HG02678 (cell line): ENCODE measurements at regions not wholly inside any gene's neighbourhood (a gene's known extent, or its start where the extent isn't known, plus 50 kb on each side); places are given as distances from the start of the nearest gene placed in this dataset.

Experiments used
- ATAC-seq: cut with Tn5 transposase; IDR thresholded peaks from one replicate; pipeline ENCODE4 v1.9.1; 2021; ENCODE audit warnings: mild to moderate bottlenecking, moderate library complexity; ENCODE audit not compliant: unreplicated experiment

DNA sequence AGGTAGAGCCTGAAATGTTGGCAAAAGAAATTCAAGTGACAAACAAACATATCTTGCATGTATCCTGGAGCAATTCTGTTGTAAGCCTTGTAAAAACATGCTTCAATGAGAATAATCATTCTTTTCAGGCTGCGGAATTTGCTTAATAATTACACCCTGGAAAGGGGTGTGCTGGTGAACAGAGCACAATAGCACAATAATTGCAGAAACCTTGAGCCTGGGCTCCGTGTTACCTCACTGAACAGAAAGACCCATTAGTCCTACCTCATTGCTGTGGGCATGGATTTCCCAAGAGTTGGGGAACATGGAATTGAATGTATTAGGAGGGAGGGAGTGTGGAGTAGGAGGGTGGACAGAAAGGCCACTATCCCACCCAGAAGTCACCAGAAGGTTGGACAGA, 168.0 kb upstream of the ALKAL2 start:
- no peak for ATAC-seq

DNA sequence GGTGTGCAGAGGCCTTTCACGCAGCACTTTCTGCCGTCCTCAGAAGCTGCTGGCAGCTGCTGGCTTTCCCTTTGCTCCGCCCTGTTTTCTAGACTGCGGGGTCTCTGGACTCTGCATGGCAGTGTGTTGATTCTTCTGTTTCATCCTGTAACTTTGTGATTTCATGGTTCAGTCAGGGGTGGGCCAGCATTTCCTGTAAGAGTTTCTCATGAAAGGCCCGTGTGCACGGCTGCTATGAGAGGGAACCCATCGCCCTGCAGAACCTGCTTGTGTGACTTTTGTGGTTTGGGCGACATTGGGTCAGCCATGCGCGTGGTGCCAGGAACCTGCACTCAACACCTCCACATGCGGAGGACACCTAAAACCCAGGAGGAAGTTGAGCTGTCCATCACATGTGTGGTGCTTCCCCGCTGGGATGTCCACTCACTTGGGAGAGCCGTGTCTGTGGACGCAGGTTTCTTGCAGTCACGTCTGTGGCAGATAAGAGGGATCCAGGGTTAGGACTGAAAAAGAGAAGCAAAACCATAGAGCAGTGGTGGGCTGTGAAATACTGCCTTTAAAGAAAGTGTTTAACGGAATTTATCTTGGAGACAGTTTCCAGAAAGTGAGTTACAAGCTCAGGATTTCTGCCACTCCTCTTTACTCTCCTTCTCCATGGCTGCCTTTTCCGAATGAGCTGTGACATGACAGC, 167.3 kb upstream of the ALKAL2 start:
- ATAC-seq = no peak

DNA sequence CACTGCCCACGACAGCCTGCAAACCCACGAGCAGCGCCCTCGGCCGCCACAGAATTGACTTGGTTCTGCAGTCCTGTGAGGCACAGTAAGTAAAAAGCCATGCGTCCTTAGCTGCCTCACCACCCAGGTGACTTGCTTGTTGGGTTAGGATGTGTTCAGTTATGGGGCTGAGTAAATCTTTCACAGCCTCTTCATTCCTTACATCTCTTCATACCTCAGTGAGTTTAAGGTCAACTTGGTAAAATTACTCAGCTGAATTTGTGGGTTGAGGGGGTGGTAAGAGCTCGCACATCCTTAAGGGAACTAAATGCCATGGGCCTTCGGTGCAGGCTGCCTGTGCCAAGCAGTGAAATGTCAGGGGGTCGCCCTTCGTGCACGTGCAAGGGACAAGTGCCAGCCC, 165.2 kb upstream of the ALKAL2 start:
- ATAC-seq = no peak

DNA sequence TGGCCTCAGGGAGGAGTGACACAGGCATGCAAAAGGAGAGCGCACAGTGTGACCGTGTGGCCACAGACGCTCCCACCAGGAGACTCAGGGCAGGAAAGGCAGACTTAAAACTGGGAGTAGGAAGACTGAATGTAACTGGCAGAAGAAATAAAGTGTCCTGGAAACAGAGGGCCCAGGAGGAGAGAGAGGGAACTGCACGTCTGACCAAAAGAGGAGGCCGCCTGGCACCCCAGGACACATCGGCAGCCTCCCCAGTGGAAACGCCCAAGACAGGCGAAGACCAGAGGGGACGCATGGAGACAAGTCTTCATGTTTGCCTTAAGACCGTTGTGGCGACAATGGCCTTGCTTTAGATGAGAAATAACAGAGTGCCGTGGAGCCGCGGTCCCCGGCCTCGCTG, 163.6 kb upstream of the ALKAL2 start:
- no peak for ATAC-seq

DNA sequence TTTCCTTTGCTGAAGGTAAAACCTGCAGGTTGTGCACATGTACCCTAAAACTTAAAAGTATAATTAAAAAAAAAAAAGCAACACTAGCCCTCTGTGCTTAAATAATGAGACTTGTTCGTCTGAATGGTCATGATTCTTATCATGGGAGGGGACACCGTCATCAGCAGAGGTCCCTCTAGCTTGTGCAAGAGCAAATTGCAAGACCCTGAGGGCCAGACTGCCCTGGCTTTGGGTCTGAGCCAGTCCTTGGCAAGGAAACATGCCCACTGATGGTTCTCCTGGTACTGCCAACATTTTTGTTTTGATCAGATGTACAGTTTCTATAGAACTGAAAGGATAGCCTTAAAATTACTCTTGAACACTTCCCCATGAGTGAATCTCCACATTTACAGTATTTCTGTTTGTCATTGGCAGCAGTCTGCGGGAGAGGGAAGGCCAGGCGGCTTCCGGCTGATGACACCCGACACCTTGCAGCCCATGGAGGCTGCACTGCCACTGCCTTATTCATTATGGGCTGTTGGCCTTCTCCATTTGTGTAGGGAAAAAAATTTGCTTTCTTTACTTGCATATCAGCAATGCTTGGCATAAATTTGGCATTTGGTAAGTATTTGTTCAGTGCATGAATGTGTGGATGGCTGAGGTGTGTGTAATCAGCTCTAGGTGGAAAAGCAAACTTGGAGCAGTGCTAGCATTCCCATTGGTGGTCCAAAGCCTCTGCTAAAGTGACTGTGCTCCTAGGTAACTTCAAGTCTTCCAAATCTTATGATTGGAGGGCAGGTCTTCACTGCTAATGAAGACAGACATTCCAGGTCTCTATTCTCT, 161.6 kb upstream of the ALKAL2 start:
- no peak for ATAC-seq

DNA sequence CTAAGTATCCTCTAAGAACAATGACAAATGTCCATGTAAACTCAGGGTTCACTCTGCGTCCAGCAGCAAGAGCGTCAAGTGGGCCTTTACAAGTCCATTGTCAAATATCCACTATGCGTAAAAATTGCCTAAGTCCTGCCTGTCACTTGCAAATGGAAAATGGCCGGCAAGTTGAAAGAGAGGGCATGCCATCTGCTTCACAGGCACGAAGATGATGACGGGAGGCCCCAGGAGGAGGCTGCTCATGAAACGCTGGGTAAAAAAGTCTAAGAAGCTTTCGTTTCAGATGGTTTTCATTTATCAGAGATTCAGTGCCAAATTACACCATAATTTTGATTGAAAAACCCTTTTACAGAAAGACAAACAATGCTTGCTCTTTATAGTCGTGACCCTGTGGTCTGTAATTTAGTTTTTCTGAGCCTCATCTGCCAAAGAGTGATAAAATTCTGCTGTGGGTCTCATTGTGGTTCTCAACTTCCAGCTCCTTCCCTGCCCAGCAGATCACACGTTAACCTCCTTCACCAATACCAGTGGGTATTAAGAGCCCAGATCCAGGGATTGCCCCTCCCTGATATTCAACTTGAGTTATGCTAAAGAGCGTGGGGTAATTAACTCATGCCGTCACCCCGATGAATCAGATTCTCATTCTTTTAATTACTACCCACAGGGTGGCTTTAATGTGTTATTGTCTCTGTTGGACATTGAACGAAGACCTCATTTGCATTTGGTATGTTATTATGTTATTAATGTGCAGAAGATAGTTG, 160.2 kb upstream of the ALKAL2 start:
- no peak for ATAC-seq

DNA sequence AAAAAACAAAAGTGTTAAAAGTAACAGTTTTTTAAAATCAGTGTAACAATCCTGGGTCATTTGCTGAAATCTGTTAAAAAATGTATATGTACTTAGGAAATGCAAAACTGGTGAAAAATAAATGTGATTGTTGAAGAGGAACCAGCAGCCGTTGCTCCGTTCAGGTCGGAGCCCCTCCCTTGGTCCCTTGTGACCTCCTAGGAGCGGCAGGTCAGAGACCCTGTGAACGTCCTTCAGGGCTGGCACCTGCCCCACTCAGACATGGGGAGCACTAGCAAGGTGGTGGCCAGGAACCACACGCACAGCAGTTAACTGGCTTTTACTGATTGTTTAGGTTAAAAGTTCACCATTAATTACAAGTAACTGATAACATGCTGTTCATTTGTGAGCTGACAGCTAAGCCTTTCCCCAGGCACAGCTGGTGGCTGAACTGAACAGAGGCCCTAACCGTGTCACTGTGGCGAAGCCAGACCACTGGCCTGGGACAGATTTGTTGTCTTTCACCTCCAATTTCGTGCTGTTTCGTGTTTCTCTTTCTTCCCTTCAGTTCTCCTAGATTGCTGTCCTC, 159.2 kb upstream of the ALKAL2 start:
- ATAC-seq = no peak

DNA sequence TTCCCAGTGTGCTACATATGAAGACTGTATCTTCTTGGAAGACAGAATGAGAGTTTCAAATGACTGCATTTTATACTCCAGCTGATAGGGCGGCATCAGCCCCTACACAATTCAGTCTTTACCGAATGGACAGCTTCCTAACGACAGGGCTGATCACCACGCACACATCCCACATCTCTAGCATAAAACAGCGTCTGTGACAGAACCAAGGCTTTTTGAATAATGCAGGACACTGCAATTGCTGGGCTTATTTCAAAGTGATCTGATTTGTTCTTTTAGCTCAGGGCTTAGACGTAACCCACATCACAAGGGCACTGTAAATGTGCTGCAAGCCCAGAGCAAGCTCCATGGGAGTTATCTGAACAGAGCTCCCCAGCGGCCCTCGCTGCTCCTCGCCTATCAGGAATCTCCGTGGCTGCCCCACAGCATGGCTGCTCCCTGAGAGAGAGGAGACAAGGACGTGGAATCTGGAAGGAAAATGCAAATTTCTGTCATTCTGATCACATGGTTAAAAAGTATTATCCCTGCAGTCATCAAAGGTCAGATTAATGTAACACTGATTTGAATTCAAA, 158.5 kb upstream of the ALKAL2 start:
- ATAC-seq = no peak

DNA sequence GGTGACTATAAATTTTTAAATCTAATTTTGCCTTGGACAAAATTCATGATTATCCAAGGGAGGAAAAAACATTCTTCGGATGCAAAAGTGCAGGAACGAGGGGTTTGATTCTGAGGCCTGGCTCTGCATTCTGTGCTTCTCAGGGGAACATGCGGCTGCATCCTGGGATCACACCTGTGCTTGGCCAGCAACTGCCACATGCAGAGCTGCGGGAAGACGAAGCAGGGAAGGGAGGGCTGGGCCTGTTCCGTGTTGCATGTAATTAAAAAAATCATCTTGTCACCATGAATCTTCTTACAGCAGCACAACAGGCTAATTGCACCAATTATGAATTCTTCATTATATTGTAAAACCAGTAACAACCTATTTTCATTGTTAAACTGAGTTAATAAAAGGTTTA, 158.0 kb upstream of the ALKAL2 start:
- ATAC-seq = no peak

DNA sequence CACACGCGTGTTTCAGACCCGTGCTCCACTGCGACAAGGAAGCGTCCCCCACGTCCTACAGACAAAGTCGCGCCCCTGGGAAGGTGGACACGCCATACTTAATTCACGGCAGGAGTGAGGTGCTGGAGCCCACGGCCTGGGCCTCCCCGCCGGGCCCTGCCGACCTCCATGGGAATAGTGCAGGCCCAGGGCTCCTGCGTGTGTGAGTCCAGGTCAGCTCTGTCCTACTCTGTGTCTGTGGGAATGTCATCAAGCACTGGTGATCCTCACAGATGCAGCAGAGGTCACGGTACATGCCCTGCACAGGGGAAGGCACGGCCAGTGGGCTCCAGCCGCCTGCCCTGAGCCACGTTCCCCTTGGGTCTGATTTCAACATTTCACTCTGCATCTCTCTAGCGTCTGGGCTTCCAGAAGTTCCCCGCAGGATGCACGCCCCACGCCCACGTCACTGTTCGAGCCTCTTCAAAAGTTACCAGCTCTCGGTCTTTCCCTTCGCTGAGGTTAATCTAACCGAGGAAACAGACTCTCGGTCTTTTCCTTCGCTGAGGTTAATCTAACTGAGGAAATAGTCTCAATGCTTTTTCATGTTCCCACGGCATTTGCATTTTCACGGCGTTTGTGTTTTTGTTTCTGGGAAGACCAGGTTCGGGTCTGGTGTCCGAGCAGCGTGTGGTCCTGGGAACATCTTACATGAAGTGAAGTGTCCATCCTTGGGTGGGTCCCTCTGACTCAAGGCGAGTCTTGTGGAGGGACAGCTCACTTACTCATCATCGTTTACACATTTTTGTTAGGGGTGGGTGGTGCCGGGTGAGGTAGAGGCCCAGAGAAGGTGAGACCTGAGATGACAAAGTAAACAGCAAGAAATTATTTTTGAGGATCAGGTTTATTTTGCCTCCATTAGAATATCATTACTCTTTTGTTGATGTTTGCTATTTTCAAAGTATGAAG, 157.3 kb upstream of the ALKAL2 start:
- no peak for ATAC-seq

DNA sequence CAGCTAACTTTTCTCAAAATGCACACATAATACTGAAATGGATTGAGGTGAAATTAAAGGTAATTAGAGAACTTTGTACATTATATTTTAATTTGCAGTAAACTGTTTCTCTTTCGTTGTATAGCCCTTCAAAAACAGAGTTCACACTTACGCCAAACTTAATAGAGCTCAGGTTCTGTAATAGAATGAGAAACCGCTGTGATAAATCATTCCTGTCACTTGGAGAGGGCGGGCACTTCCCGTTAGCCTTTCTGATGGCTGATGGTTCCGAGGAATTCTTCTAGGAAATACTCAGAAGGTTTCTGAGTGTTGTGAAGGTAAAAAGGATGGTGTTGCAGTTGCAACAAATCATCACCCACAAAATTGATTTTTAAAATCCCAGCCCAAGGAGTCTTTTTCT, 155.8 kb upstream of the ALKAL2 start:
- no peak for ATAC-seq

DNA sequence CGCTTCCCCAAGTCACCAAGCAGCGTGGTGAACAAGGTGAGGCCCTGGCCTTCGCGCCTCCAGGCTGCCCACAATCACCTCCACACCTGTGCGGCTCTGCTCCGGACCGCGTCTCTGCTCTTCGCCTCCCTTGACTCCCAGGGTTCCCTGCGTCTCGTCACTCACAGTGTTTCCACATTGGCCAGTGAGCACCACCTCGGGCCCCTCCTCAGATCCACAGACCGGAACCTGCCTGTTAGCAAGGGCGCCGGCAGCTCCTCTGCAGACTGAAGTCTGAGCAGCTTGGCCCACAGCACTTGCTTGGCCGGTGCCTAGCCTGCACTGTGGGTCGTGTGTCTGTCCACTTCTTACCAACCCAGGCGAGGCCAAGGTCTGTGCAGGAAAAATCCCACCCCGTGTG, 155.3 kb upstream of the ALKAL2 start:
- ATAC-seq = no peak

DNA sequence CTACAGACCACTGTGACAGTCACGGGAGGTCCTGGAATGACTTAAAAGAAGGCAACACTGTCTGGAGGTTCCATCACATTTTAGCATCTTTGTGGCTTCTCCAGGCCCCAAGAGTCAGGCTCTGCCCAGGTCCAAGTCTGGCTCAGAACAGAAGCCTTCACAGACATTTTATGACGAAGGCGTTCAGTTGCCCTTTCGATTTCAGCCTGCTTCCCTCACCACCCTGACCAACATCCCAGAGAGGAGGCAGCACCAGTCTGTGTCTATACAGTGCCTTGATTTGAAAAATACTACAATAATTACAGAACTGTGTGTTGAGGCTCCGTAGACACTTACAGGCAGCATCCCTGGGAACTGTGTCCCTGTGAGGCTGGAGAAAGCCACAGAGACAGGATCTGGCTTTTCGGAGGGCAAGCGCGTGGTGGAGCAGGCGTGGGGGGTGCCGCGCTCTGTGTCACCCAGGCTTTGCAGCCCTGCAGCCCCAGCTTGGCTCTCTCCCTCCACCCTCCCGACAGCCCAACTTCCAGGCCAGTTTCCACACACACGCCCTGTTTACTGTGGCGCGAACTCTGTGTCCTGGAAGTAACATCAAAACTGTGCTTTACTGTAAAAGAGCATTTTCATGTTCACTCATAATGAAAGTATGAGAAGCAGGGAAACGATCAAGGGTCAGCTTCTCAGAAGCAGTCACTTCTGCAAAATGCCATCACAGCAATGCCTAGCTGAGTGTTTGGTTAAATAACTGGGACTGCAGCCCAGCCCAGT, 153.5 kb upstream of the ALKAL2 start:
- ATAC-seq = no peak

DNA sequence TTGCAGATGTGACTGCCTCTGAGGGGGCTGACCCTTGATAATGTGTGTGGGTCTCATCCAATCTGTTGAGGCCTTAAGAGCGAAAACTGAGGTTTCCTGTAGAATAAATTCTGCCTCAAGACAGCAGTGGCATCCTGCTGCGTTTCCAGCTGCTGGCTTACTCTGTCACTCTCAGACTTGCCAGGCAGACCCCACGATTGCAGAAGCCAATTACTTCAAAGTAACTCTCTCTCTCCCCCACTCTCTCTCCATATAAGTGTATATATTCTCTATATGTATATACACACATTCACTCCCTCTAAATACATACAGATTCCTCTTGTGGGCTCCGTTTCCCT, 152.5 kb upstream of the ALKAL2 start:
- no peak for ATAC-seq

DNA sequence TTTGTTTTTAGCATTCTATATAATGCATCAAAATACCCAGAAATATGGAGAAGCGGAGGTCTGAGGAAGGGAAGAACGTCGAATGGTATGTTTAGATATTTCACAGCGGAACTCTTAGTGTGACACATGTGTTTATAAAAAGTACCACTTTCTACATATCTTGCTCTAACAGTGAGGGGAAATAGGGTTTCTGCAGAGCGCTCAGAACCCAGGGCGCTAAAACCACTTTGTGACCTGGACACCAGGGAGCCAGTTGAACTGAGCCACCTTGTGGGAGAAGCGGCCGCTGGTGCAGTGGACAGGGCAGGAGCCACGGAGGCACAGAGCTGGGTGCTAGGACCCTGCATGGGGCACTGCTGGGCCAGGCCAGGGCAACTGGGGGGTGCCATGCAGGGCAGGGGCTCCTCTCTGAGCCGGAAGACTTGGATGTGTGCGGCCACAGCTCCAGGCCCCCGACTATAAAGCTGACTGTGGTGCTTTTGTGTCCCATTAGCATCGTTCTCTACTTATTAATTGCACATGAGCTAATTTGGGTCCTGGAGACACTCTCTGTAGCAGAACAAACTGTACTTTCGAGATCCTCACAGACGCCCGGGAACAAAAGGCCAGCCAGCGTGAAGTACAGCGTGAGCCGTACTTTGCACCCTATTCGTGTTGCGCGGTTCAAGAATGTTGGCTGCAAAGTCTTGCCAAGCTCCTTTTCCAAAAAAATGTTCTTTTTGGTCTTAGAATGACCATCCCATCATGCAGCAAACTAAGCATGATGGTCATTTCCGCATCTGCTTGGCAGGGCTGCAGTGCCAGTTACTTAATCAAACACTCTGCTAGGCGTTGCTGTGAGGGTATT, 151.9 kb upstream of the ALKAL2 start:
- no peak for ATAC-seq

DNA sequence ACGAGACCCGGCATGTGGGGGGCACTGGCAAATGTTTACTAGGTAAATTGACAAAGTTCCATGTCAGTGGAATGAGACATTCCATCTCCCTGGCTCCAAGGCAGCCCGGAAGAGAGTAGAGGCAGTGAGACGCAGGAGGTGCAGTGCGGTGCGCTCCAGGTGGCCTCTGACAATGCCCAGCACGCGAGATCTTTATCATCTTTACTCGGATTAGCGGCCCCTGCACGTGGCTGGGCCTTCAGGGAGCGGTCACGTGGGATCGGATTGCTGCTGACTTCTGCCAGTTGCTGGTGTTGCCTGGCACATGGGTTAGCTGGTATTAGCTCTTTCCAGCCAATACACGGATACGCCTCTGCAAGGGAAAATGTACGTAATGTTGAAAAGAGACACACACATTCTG, 151.2 kb upstream of the ALKAL2 start:
- no peak for ATAC-seq

DNA sequence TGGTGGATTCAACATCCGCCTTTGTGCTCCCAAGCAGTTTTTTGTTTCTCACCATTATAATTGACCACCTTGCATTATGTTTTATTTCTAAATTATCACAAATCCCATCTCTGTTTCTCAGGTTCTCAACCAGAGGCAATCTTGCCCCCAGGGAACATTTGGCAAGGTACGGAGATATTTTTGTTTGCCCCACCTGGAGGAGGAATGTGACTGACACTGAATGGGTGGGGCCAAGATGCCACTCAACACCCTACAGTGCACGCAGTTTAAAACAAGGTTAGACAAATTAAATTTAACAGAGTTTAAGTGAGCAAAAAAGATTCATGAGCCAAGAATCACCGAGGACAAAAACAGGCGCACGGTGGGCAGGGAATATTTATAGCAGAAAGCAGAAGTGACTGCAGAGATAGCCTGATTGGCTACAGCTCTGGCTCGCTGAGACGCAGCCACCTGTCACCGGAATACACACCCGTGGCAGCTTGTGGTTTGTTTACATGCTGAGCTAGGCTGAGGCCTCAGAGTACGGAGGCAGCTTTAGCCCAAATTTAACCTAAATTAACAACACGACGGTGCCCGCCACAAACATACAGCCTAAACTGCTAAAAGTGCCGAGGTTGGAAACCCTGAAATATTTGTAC, 150.0 kb upstream of the ALKAL2 start:
- peak; percentile 97 for ATAC-seq

DNA sequence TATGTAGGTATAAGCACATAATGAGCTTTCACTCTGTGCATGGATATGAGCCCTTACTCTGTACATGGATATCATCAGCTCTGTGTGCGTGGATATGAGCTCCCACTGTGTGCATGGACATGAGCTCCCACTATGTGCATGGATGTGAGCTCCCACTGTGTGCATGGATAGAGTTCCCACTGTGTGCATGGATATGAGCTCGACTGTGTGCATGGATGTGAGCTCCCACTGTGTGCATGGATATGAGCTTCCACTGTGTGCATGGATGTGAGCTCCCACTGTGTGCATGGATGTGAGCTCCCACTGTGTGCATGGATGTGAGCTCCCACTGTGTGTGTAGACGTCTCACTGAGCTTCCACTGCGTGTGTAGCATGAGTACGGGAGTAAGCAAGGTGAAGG, 149.3 kb upstream of the ALKAL2 start:
- ATAC-seq = no peak
